Keratinocyte (primary cell): ENCODE measurements at regions not wholly inside any gene's neighbourhood (a gene's known extent, or its start where the extent isn't known, plus 50 kb on each side); places are given as distances from the start of the nearest gene placed in this dataset.

Experiments
- DNase-seq: peaks from one replicate; pipeline ENCODE4 v3.0.0-alpha.2; 2011; ENCODE audit warnings: low read depth, missing footprints, low spot score
- FAIRE-seq: peaks from 2 replicates; lab custom pipeline; 2011; peaks lifted over from hg19 to GRCh38; lab: Jason Lieb, UNC
- H2AFZ ChIP-seq: 2 replicates; pipeline ENCODE4 v1.6.0; 2012; ENCODE audit warnings: low read length, control low read depth, inconsistent platforms; ENCODE audit not compliant: control insufficient read depth
- H3K27ac ChIP-seq: 2 replicates; pipeline ENCODE4 v1.5.1; 2011; ENCODE audit warnings: low read length; ENCODE audit not compliant: control insufficient read depth, insufficient read depth
- H3K27me3 ChIP-seq: 3 replicates; pipeline ENCODE4 v1.6.0; 2011; ENCODE audit warnings: low read length; ENCODE audit not compliant: control insufficient read depth, insufficient read depth; ENCODE audit errors: extremely low read depth
- H3K36me3 ChIP-seq, 2 experiments: 2 replicates in 1 of 2; 3 replicates in 1 of 2; pipeline ENCODE4 v1.5.1; 2011; ENCODE audit warnings: low read length in 2 of 2, mild to moderate bottlenecking in 1 of 2; ENCODE audit not compliant: control insufficient read depth in 2 of 2, insufficient read depth in 2 of 2; ENCODE audit errors: extremely low read depth in 1 of 2
- H3K4me1 ChIP-seq: 3 replicates; pipeline ENCODE4 v1.5.1; 2011; ENCODE audit warnings: low read length; ENCODE audit not compliant: control insufficient read depth, insufficient read depth; ENCODE audit errors: extremely low read depth
- H3K4me2 ChIP-seq: 3 replicates; pipeline ENCODE4 v1.6.0; 2011; ENCODE audit warnings: low read depth, low read length; ENCODE audit not compliant: control insufficient read depth, insufficient read depth; ENCODE audit errors: extremely low read depth
- H3K4me3 ChIP-seq, 3 experiments: fragments of 200-600 bp in 1 of 3; sonication (generic) in 1 of 3; 2 replicates in 2 of 3; 3 replicates in 1 of 3; pipeline ENCODE4 v1.5.1; 2011 to 2016; ENCODE audit warnings: low read length in 3 of 3, mild to moderate bottlenecking in 3 of 3, control low read depth in 2 of 3, inconsistent platforms in 1 of 3, low read depth in 1 of 3, mixed read lengths in 1 of 3, mixed run types in 1 of 3, moderate library complexity in 1 of 3; ENCODE audit not compliant: control insufficient read depth in 2 of 3, insufficient read depth in 2 of 3; ENCODE audit errors: extremely low read depth in 1 of 3
- H3K79me2 ChIP-seq: 2 replicates; pipeline ENCODE4 v1.6.0; 2012; ENCODE audit warnings: low read length; ENCODE audit not compliant: control insufficient read depth, insufficient read depth
- H3K9ac ChIP-seq: 3 replicates; pipeline ENCODE4 v1.6.0; 2011; ENCODE audit warnings: low read length; ENCODE audit not compliant: control insufficient read depth, insufficient read depth; ENCODE audit errors: extremely low read depth
- H3K9me1 ChIP-seq: 3 replicates; pipeline ENCODE4 v1.6.0; 2011; ENCODE audit warnings: low read length; ENCODE audit not compliant: control insufficient read depth, insufficient read depth; ENCODE audit errors: extremely low read depth
- H3K9me3 ChIP-seq: 2 replicates; pipeline ENCODE4 v1.5.1; 2012; ENCODE audit warnings: low read depth, low read length; ENCODE audit not compliant: control insufficient read depth
- H4K20me1 ChIP-seq: 3 replicates; pipeline ENCODE4 v1.6.0; 2011; ENCODE audit warnings: low read length; ENCODE audit not compliant: control insufficient read depth, insufficient read depth; ENCODE audit errors: extremely low read depth
- EZH2 ChIP-seq: IDR thresholded peaks from one replicate; pipeline ENCODE4 v1.6.1; 2012; ENCODE audit warnings: inconsistent platforms, mild to moderate bottlenecking, low read length, moderate library complexity
- dilution Hi-C: fragments of 300-500 bp; cut with MboI; formaldehyde crosslinking; loops from one replicate; pipeline ENCODE4 v1.7.0; 2020; ENCODE audit warnings: low sequenced_read_pairs; ENCODE audit not compliant: extremely low pct_ligation_motif_present
- TF ChIP-seq, protein P1 (sequence below), 3 experiments: IDR thresholded peaks in 1 of 3; conservative IDR thresholded peaks in 1 of 3; optimal IDR thresholded peaks in 1 of 3; 2 replicates in 2 of 3; 3 replicates in 1 of 3; pipeline versions ENCODE3 to v1.5.1; 2011; ENCODE audit warnings: low read length in 3 of 3, mild to moderate bottlenecking in 3 of 3, moderate library complexity in 2 of 3, control low read depth in 1 of 3, inconsistent platforms in 1 of 3; ENCODE audit not compliant: insufficient read depth in 2 of 3; ENCODE audit errors: extremely low read depth in 1 of 3

DNA sequence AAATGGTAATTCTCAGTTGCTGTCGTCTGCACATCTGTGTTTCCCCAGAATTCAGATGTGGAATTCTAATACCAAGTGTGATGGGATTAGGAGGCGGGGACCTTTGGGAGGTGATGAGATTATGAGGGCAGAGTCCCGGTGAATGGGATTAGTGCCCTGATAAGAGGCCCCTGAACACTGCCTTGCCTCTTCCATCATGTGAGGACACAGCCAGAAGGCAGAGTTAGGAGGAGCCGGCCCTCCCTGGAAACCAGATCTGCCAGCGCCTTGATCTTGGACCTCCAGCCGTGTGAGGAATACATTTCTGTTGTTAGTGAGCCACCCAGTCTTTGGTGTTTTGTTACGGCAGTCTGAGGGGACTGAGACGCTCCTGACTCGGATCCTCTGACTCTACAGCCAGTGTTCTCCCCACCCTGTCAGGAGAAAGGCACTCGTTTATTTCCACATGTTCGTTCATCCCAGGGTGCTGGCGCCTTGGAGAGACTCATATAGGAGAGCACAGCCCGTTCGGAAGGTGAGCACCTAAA is 395.0 kb downstream of the ZNF516 start:
- Histone ChIP-seq H3K36me3 (no peaks in the 10 kb centered on the region), H3K4me2 (no peak overlapping the region), H3K9me3 (no peaks in the 10 kb centered on the region), H3K27ac (no peak overlapping the region), H3K4me3 (no peak overlapping the region), H3K79me2 (no peaks in the 10 kb centered on the region), H3K9me1 (no peaks in the 10 kb centered on the region), H3K4me1 (no peaks in the 10 kb centered on the region), H4K20me1 (no peaks in the 10 kb centered on the region), H3K9ac (no peak overlapping the region), H3K27me3 (no peaks in the 10 kb centered on the region), H2AFZ (no peak overlapping the region)
- dilution Hi-C loops: no loop called here
- FAIRE-seq (no peak), DNase-seq (no peak)
- TF ChIP-seq, protein P1, sequence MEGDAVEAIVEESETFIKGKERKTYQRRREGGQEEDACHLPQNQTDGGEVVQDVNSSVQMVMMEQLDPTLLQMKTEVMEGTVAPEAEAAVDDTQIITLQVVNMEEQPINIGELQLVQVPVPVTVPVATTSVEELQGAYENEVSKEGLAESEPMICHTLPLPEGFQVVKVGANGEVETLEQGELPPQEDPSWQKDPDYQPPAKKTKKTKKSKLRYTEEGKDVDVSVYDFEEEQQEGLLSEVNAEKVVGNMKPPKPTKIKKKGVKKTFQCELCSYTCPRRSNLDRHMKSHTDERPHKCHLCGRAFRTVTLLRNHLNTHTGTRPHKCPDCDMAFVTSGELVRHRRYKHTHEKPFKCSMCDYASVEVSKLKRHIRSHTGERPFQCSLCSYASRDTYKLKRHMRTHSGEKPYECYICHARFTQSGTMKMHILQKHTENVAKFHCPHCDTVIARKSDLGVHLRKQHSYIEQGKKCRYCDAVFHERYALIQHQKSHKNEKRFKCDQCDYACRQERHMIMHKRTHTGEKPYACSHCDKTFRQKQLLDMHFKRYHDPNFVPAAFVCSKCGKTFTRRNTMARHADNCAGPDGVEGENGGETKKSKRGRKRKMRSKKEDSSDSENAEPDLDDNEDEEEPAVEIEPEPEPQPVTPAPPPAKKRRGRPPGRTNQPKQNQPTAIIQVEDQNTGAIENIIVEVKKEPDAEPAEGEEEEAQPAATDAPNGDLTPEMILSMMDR (optimal IDR thresholded peaks at IDR 0.05 in 1 of 3, IDR thresholded peaks at IDR 0.05 in 1 of 3, conservative IDR thresholded peaks at IDR 0.05 in 1 of 3; ENCODE audit: extremely low read depth in 1 of 3, insufficient read depth in 2 of 3, low read length in 3 of 3): no peak
- TF ChIP-seq EZH2: no peak

DNA sequence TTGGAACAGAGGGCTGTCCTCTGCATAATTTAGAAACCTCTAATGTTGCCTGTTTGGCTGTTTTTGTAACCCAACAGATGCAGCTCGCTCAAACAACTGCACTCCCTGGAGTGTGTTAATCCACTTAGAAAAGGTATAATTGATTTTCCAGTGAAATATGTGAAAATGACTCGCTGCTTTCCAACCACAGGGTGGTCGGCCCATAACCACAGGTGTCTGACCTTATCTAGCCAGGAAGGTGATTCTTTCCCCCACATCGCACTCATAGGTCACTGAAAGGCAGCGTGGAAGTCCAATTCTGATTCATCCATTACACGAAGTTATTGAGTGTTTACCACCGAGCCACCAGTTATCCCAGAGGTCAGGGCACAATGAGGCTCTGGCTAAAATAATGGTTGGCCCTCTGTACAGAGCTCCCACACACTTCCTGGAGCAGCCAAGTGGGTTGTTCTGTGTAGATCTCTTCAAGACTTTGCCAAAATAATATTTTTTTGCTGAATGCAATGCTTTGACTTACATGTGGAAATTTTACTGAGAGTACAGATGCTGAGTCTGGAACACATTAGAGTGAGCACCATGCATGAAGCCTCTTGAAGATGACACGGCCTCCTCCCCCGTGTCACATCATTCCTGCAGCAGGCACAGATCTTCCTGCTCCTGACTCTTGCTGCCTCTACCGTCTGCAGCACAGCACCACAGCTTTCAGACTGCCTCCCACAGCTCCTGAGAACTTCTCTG is 396.2 kb downstream of the ZNF516 start:
- dilution Hi-C loops: no loop called here
- no peak overlapping the region for H3K9ac ChIP-seq
- H4K20me1 ChIP-seq: no peaks in the 10 kb centered on the region
- no peaks in the 10 kb centered on the region for H3K36me3 ChIP-seq
- H3K4me3 ChIP-seq: no peak overlapping the region
- no peaks in the 10 kb centered on the region for H3K27me3 ChIP-seq
- FAIRE-seq (no peak), DNase-seq (no peak)
- no peaks in the 10 kb centered on the region for H3K9me1 ChIP-seq
- no peaks in the 10 kb centered on the region for H3K4me1 ChIP-seq
- H3K9me3 ChIP-seq: no peaks in the 10 kb centered on the region
- H3K27ac ChIP-seq: no peak overlapping the region
- H3K4me2 ChIP-seq: no peak overlapping the region
- TF ChIP-seq, protein P1 (optimal IDR thresholded peaks at IDR 0.05 in 1 of 3, IDR thresholded peaks at IDR 0.05 in 1 of 3, conservative IDR thresholded peaks at IDR 0.05 in 1 of 3; ENCODE audit: extremely low read depth in 1 of 3, insufficient read depth in 2 of 3, low read length in 3 of 3): no peak
- TF ChIP-seq EZH2: no peak
- H2AFZ ChIP-seq: no peak overlapping the region
- H3K79me2 ChIP-seq: no peaks in the 10 kb centered on the region
